GM23248 (cell line): ENCODE measurements at regions not wholly inside any gene's neighbourhood (a gene's known extent, or its start where the extent isn't known, plus 50 kb on each side); places are given as distances from the start of the nearest gene placed in this dataset.
A peak's percentile ranks its signal among the peaks of the same experiment; 100 is the strongest.

Experiments
- DNase-seq: peaks from one replicate; pipeline ENCODE4 v3.0.0-alpha.2; 2015
- H2AFZ ChIP-seq: fragments of 200-600 bp; sonication (generic); 2 replicates; pipeline ENCODE4 v1.6.1; 2016; ENCODE audit warnings: antibody characterized with exemption
- H3F3A ChIP-seq: fragments of 200-600 bp; sonication (generic); 2 replicates; pipeline ENCODE4 v1.6.1; 2016; ENCODE audit warnings: mild to moderate bottlenecking, antibody characterized with exemption, mixed run types; ENCODE audit not compliant: insufficient read depth
- H3K27ac ChIP-seq: fragments of 200-600 bp; sonication (generic); 2 replicates; pipeline ENCODE4 v1.5.1; 2016; ENCODE audit warnings: mild to moderate bottlenecking
- H3K27me3 ChIP-seq: fragments of 200-600 bp; sonication (generic); replicated peaks from 2 replicates; pipeline ENCODE4 v1.6.1; 2016; ENCODE audit warnings: mild to moderate bottlenecking; ENCODE audit not compliant: insufficient read depth
- H3K36me3 ChIP-seq: fragments of 200-600 bp; sonication (generic); 2 replicates; pipeline ENCODE4 v1.6.1; 2016; ENCODE audit warnings: low read depth, mild to moderate bottlenecking
- H3K4me1 ChIP-seq: fragments of 200-600 bp; sonication (generic); 2 replicates; pipeline ENCODE4 v1.6.1; 2016; ENCODE audit warnings: mild to moderate bottlenecking; ENCODE audit not compliant: insufficient read depth
- H3K4me2 ChIP-seq: fragments of 200-600 bp; sonication (generic); one replicate; pipeline ENCODE4 v1.6.1; 2016; ENCODE audit warnings: mild to moderate bottlenecking; ENCODE audit not compliant: unreplicated experiment
- H3K4me3 ChIP-seq: fragments of 200-600 bp; sonication (generic); 2 replicates; pipeline ENCODE4 v1.5.1; 2016; ENCODE audit warnings: mild to moderate bottlenecking
- H3K79me2 ChIP-seq: fragments of 200-600 bp; sonication (generic); 2 replicates; pipeline ENCODE4 v1.6.1; 2016; ENCODE audit warnings: mild to moderate bottlenecking; ENCODE audit not compliant: insufficient read depth
- H3K9ac ChIP-seq: fragments of 200-600 bp; sonication (generic); 2 replicates; pipeline ENCODE4 v1.6.1; 2016; ENCODE audit warnings: mild to moderate bottlenecking
- H3K9me2 ChIP-seq: fragments of 200-600 bp; sonication (generic); 2 replicates; pipeline ENCODE4 v1.6.1; 2016; ENCODE audit warnings: mixed run types, mild to moderate bottlenecking, moderate library complexity; ENCODE audit not compliant: insufficient read depth
- H3K9me3 ChIP-seq: fragments of 200-600 bp; sonication (generic); one replicate; pipeline ENCODE4 v1.6.1; 2017; ENCODE audit warnings: low read depth
- H4K20me1 ChIP-seq: fragments of 200-600 bp; sonication (generic); 2 replicates; pipeline ENCODE4 v1.6.0; 2016; ENCODE audit not compliant: insufficient read depth
- EZH2 ChIP-seq: fragments of 200-600 bp; sonication (generic); IDR thresholded peaks from 2 replicates; pipeline ENCODE4 v1.6.1; 2018; ENCODE audit warnings: antibody characterized with exemption, mild to moderate bottlenecking; ENCODE audit not compliant: insufficient read depth, poor library complexity, severe bottlenecking
- EZH2phosphoT487 ChIP-seq: fragments of 200-600 bp; sonication (generic); IDR thresholded peaks from 2 replicates; pipeline ENCODE4 v1.6.1; 2018; ENCODE audit warnings: antibody characterized with exemption, moderate library complexity, mild to moderate bottlenecking, low read depth; ENCODE audit not compliant: insufficient read depth
- WGBS, 2 experiments: methylation state at CpG; one replicate each; pipeline ENCODE4 v1.1.6; 2015 to 2017; ENCODE audit warnings: low lambda C conversion rate in 2 of 2, low coverage in 1 of 2; ENCODE audit errors: missing lambda C conversion rate in 2 of 2; 5-methylcytosine and 5-hydroxymethylcytosine counted together
- in situ Hi-C: fragments of 300-500 bp; cut with MboI; formaldehyde crosslinking; loops from 2 replicates; pipeline ENCODE4 v1.15.0; 2020

DNA sequence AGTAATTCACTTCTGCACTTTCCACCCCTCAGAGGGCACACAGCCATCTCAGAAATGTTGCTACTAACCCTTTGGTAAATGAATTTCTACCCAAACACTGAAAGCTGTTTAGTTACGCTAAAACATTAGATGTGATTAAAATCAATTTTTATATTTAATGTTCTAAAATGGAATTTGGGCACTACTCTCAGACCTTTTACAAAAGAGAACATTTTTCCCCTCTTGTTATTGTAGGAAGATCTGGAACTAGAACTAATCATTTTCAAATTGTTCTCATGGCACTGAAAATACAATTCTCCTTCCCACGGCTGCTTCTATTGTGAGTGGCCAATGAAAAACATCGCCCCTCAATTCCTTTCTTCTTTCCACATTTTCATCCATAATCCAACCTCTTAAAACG is 627.4 kb downstream of the CDH26 start:
- H3F3A ChIP-seq, result peaks cover 13% of the 10 kb centered on the region
- no peak for TF ChIP-seq EZH2phosphoT487
- TF ChIP-seq EZH2, result no peak
- no peaks in the 10 kb centered on the region for H4K20me1 ChIP-seq
- H3K9me2 ChIP-seq, result no peaks in the 10 kb centered on the region
- DNase-seq, result no peak
- no peak overlapping the region for H3K27ac ChIP-seq
- no peaks in the 10 kb centered on the region for H3K36me3 ChIP-seq
- H3K9me3 ChIP-seq, result no peaks in the 10 kb centered on the region
- no peaks in the 10 kb centered on the region for H3K27me3 ChIP-seq
- no peak overlapping the region for H3K9ac ChIP-seq
- peaks cover 12% of the 10 kb centered on the region for H3K4me1 ChIP-seq
- no peaks in the 10 kb centered on the region for H3K79me2 ChIP-seq
- in situ Hi-C loops, result no loop called here
- WGBS, 2 experiments, result 35 to 42% methylated on average over 4 of the region's 4 CpGs
- no peak overlapping the region for H3K4me2 ChIP-seq
- H2AFZ ChIP-seq, result no peak overlapping the region
- no peak overlapping the region for H3K4me3 ChIP-seq

DNA sequence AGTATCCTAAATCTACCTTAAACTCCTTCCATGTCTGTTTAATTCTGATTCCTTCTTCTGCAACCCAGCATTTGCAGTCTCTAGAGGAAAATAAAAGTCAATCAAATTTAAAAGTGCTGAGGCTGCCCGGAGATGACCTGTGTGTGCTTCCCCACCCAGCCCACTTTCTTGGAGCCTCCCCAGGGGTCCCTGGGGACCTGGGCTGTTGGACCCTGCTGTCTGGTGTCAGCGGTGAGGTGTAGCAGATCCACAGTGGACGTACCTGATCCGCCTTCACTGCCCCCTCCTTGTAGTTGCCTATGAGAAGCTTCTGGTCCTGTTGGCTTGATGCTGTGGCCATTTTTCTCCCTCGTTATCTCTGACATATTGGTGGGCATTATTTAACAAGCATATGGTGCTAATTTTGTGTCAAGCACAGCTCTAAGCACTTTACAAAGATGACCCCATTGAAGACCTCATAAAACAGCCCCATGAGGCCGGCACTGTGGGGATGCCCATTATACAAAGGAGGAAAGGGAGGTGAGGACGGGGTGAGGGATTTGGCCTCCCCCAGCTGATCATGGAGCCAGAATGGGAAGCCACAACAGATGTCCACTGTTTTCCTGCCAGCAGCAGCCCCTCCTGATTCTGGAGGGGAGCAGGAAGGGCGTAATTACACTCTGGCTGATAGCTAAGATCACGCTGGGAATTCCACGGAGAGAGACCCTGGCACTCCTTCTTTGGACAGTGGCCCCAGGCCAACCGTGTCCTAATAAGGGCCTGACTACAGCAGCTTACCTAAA is 628.2 kb downstream of the CDH26 start:
- 27 to 28% methylated on average over 11 of the region's 11 CpGs for WGBS, 2 experiments
- no peak overlapping the region for H3K4me2 ChIP-seq
- no peaks in the 10 kb centered on the region for H3K9me3 ChIP-seq
- no peak overlapping the region for H2AFZ ChIP-seq
- H3K9ac ChIP-seq, result no peak overlapping the region
- no peaks in the 10 kb centered on the region for H3K79me2 ChIP-seq
- no peak overlapping the region for H3K27ac ChIP-seq
- no peaks in the 10 kb centered on the region for H3K36me3 ChIP-seq
- H3K9me2 ChIP-seq, result no peaks in the 10 kb centered on the region
- H3K4me1 ChIP-seq, result peaks cover 12% of the 10 kb centered on the region
- in situ Hi-C loops, result no loop called here
- peaks cover 13% of the 10 kb centered on the region for H3F3A ChIP-seq
- H3K4me3 ChIP-seq, result no peak overlapping the region
- TF ChIP-seq EZH2 (no peak), EZH2phosphoT487 (no peak)
- no peaks in the 10 kb centered on the region for H4K20me1 ChIP-seq
- H3K27me3 ChIP-seq, result no peaks in the 10 kb centered on the region
- DNase-seq, result no peak

DNA sequence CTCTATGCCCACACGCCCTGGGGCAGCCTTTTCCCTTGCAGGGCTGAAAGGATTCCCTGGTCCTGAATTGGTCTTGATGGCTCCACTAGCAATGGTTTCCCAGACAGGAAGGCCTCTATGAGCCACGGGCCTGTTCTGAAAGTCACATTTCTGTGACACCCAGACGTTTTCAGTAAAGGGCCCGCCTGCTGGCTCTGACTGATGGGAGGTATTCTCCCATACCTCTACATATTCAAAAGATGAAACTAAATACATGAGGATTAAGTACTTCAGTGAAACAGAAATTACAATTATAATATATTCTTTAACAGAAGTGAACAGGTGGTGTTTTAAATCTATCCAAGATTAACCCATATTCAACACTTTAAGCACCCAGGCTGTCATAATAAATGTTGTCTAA is 629.8 kb downstream of the CDH26 start:
- TF ChIP-seq EZH2, result no peak
- TF ChIP-seq EZH2phosphoT487, result no peak
- H3K4me1 ChIP-seq, result peaks cover 12% of the 10 kb centered on the region
- H3K27ac ChIP-seq, result no peak overlapping the region
- H3K36me3 ChIP-seq, result no peaks in the 10 kb centered on the region
- H3K27me3 ChIP-seq, result no peaks in the 10 kb centered on the region
- no peak overlapping the region for H3K9ac ChIP-seq
- H3K4me2 ChIP-seq, result no peak overlapping the region
- no peaks in the 10 kb centered on the region for H3K79me2 ChIP-seq
- H4K20me1 ChIP-seq, result no peaks in the 10 kb centered on the region
- WGBS, 2 experiments, result 37 to 40% methylated on average over 4 of the region's 4 CpGs
- in situ Hi-C loops, result no loop called here
- no peak for DNase-seq
- H3K9me3 ChIP-seq, result no peaks in the 10 kb centered on the region
- no peaks in the 10 kb centered on the region for H3K9me2 ChIP-seq
- no peak overlapping the region for H2AFZ ChIP-seq
- H3K4me3 ChIP-seq, result no peak overlapping the region
- H3F3A ChIP-seq, result peaks cover 13% of the 10 kb centered on the region

DNA sequence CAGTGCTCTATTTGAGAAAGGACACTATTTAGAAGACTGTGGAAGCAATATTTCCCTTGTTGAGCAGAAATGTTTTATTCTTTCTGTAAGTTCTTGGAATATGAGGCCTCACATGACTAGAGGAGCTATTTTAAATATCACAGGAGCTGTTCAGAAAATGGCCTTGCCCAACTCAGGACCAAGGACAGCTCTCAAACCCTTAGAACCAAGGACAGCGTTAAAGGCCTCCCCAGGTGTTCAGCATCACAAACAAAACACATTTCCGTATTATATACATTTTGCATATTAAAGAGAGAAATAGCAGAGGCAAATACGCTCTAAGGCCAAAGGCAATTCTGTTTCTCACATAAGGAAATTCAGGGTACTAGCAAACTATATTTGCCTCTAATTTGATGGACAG is 631.4 kb downstream of the CDH26 start:
- Histone ChIP-seq H2AFZ (no peak overlapping the region), H3K27ac (no peak overlapping the region), H3K9me3 (no peaks in the 10 kb centered on the region), H3K4me1 (no peaks in the 10 kb centered on the region), H3K27me3 (no peaks in the 10 kb centered on the region), H3K79me2 (no peaks in the 10 kb centered on the region), H3K9me2 (no peaks in the 10 kb centered on the region), H3K9ac (no peak overlapping the region), H3K4me2 (no peak overlapping the region), H3K4me3 (no peak overlapping the region), H3F3A (no peaks in the 10 kb centered on the region; the same call in 1 of the 2 replicates), H4K20me1 (no peaks in the 10 kb centered on the region), H3K36me3 (no peaks in the 10 kb centered on the region)
- WGBS, 2 experiments, result 7 to 8% methylated on average over 3 of the region's 3 CpGs
- in situ Hi-C loops, result no loop called here
- no peak for TF ChIP-seq EZH2phosphoT487
- TF ChIP-seq EZH2, result no peak
- DNase-seq, result peak; percentile 49
